ENCODE measurements at regions not wholly inside any gene's neighbourhood (a gene's known extent, or its start where the extent isn't known, plus 50 kb on each side); places are given as distances from the start of the nearest gene placed in this dataset.

DNA sequence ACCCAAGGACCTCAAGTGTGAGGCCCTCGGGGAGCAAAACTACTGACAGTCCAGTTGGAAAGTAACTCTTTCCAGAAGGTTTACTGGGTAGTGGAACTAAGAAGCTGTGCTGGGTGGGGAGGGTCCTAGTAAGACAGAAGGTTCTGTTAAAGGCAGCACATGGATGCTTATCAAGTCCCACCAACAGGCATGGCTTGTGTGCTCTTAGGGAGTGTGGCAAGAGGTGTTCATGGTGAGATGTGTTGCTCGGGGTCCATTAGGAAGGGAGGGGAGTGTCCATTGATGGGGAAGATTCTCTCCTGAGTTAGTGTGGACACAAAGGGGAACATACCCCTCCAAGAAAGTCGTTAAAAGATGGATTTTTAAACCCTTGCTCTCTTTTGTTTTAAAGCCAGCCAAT is 120.6 kb downstream of the LY86 start:
- Histone ChIP-seq H3K79me2 (ENCODE audit: control insufficient read depth, insufficient read depth, low read length, poor library complexity) (no peaks in the 10 kb centered on the region), H3K9me3 (ENCODE audit: insufficient read depth, low read depth, low read length) (peaks cover 1% of the 10 kb centered on the region), H3K14ac (ENCODE audit: low read length) (no peak overlapping the region), H3K4me2 (ENCODE audit: low read length) (no peak overlapping the region), H4K12ac (ENCODE audit: low read depth, low read length) (no peak overlapping the region), H2AFZ (ENCODE audit: insufficient read depth, low read length, poor library complexity) (no peak overlapping the region), H3K18ac (ENCODE audit: low read length) (no peak overlapping the region), H3K27ac (ENCODE audit: low read depth, low read length) (no peak overlapping the region), H3K4ac (ENCODE audit: low read depth, low read length) (no peak overlapping the region), H4K91ac (ENCODE audit: low read depth, low read length) (no peak overlapping the region), H2AK5ac (ENCODE audit: low read length) (no peak overlapping the region), H2BK12ac (ENCODE audit: low read length) (no peak overlapping the region), H4K8ac (ENCODE audit: low read depth, low read length) (no peak overlapping the region), H2BK120ac (ENCODE audit: insufficient read depth, low read length, poor library complexity) (no peak overlapping the region), H2BK5ac (ENCODE audit: low read depth, low read length, poor library complexity) (no peak overlapping the region), H3K4me1 (ENCODE audit: control insufficient read depth in 1 of 2, insufficient read depth in 2 of 2, low read length in 2 of 2) (no peaks in the 10 kb centered on the region), H3K9ac (ENCODE audit: low read length) (no peak overlapping the region), H3K36me3 (ENCODE audit: control insufficient read depth in 1 of 2, insufficient read depth in 2 of 2, low read length in 2 of 2) (no peaks in the 10 kb centered on the region), H3K4me3 (ENCODE audit: low read depth, low read length) (no peak overlapping the region), H3K79me1 (ENCODE audit: low read length) (no peaks in the 10 kb centered on the region), H3K27me3 (ENCODE audit: insufficient read depth, low read length) (no peaks in the 10 kb centered on the region), H3K23ac (ENCODE audit: low read length) (no peak overlapping the region)
- no peak for DNase-seq
- no CpG with 5 or more reads among the region's 3 CpGs for WGBS (ENCODE audit: extremely low coverage, insufficient coverage, insufficient read length)

DNA sequence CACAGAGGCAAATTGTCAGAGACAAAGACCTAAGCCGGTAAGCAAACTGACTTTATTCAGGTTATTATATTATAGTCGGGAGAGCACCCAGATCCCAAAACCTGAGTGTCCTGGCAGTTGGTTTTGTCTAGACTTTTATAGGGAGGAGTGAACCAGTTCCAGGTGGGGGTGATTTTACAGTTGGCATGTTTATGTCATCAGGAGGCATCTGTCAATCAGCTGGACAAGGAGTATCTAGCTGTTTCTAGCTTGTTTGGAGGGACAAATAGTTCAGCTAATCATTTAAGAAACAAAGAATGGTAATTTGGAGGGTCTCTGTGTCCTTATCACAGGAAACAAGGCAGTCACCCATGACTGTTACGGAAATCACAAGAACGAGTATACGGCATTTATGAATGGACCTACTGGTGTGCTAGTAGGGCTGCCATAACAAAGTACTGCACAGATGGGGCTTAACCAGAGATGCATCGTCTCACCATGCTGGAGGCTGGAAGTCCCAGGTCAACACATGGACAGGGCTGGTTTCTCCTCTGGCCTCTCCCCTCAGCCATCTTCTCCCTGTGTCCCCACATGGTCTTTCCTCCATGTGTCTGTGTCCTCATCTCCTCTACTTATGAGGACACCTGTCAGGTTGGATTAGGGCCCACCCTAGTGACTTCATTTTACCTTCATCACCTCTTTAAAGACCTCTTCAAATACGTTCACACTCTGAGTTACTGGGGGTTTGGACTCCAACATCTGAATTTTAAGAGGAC is 122.7 kb downstream of the LY86 start:
- H2AK5ac ChIP-seq (ENCODE audit: low read length): no peak overlapping the region
- no peak overlapping the region for H2BK5ac ChIP-seq (ENCODE audit: low read depth, low read length, poor library complexity)
- peaks cover 2% of the 10 kb centered on the region for H3K9me3 ChIP-seq (ENCODE audit: insufficient read depth, low read depth, low read length)
- no peak overlapping the region for H3K23ac ChIP-seq (ENCODE audit: low read length)
- no peak for DNase-seq
- no peak overlapping the region for H3K4me3 ChIP-seq (ENCODE audit: low read depth, low read length)
- no peak overlapping the region for H3K4ac ChIP-seq (ENCODE audit: low read depth, low read length)
- no peak overlapping the region for H4K8ac ChIP-seq (ENCODE audit: low read depth, low read length)
- no peak overlapping the region for H2BK12ac ChIP-seq (ENCODE audit: low read length)
- no peak overlapping the region for H4K91ac ChIP-seq (ENCODE audit: low read depth, low read length)
- WGBS (ENCODE audit: extremely low coverage, insufficient coverage, insufficient read length): no CpG with 5 or more reads among the region's 7 CpGs
- H4K12ac ChIP-seq (ENCODE audit: low read depth, low read length): no peak overlapping the region
- H2BK120ac ChIP-seq (ENCODE audit: insufficient read depth, low read length, poor library complexity): no peak overlapping the region
- no peak overlapping the region for H3K27ac ChIP-seq (ENCODE audit: low read depth, low read length)
- no peak overlapping the region for H2AFZ ChIP-seq (ENCODE audit: insufficient read depth, low read length, poor library complexity)
- no peak overlapping the region for H3K9ac ChIP-seq (ENCODE audit: low read length)
- no peak overlapping the region for H3K18ac ChIP-seq (ENCODE audit: low read length)
- no peaks in the 10 kb centered on the region for H3K79me1 ChIP-seq (ENCODE audit: low read length)
- H3K4me1 ChIP-seq (ENCODE audit: control insufficient read depth in 1 of 2, insufficient read depth in 2 of 2, low read length in 2 of 2): no peaks in the 10 kb centered on the region
- no peak overlapping the region for H3K14ac ChIP-seq (ENCODE audit: low read length)
- H3K36me3 ChIP-seq (ENCODE audit: control insufficient read depth in 1 of 2, insufficient read depth in 2 of 2, low read length in 2 of 2): no peaks in the 10 kb centered on the region
- H3K4me2 ChIP-seq (ENCODE audit: low read length): no peak overlapping the region
- no peaks in the 10 kb centered on the region for H3K27me3 ChIP-seq (ENCODE audit: insufficient read depth, low read length)
- no peaks in the 10 kb centered on the region for H3K79me2 ChIP-seq (ENCODE audit: control insufficient read depth, insufficient read depth, low read length, poor library complexity)

DNA sequence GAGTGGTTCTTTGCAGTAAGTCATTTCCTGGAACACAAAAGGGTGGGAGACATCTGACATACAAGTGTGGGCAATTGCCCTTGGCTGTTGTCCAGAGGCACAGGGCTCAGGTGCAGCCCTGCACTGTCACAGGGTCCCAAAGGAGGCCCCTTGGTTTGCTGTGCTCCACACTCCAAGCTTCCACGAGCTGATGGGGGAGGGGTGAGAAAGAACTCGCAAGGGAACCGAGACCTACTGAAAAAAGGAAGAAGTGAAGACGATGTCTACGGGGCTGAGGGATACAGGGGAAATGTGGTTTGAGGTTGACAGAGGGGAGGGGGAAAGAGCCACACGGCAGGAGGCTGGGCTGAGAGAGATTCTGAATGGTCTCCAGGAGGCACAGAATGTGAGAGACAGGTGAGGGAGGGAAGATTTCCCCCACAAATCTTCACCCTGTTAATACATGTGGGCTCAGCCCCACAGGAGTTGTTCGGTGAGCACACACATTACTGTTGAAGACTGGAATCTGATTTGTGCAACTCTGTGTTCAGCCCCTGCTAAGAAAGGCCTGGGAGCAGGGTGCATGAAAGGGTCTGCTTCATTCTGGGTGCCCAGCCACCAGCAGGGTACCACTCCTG is 123.4 kb downstream of the LY86 start:
- Histone ChIP-seq H3K79me2 (ENCODE audit: control insufficient read depth, insufficient read depth, low read length, poor library complexity) (no peaks in the 10 kb centered on the region), H3K79me1 (ENCODE audit: low read length) (no peaks in the 10 kb centered on the region), H3K9ac (ENCODE audit: low read length) (no peak overlapping the region), H3K27ac (ENCODE audit: low read depth, low read length) (no peak overlapping the region), H2BK12ac (ENCODE audit: low read length) (no peak overlapping the region), H4K8ac (ENCODE audit: low read depth, low read length) (no peak overlapping the region), H4K91ac (ENCODE audit: low read depth, low read length) (no peak overlapping the region), H2BK120ac (ENCODE audit: insufficient read depth, low read length, poor library complexity) (no peak overlapping the region), H3K4me3 (ENCODE audit: low read depth, low read length) (no peak overlapping the region), H3K4me2 (ENCODE audit: low read length) (no peak overlapping the region), H2BK5ac (ENCODE audit: low read depth, low read length, poor library complexity) (no peak overlapping the region), H3K9me3 (ENCODE audit: insufficient read depth, low read depth, low read length) (peaks cover 2% of the 10 kb centered on the region), H3K14ac (ENCODE audit: low read length) (no peak overlapping the region), H3K27me3 (ENCODE audit: insufficient read depth, low read length) (no peaks in the 10 kb centered on the region), H3K4me1 (ENCODE audit: control insufficient read depth in 1 of 2, insufficient read depth in 2 of 2, low read length in 2 of 2) (no peaks in the 10 kb centered on the region), H2AK5ac (ENCODE audit: low read length) (no peak overlapping the region), H3K18ac (ENCODE audit: low read length) (no peak overlapping the region), H4K12ac (ENCODE audit: low read depth, low read length) (no peak overlapping the region), H3K23ac (ENCODE audit: low read length) (no peak overlapping the region), H3K36me3 (ENCODE audit: control insufficient read depth in 1 of 2, insufficient read depth in 2 of 2, low read length in 2 of 2) (no peaks in the 10 kb centered on the region), H3K4ac (ENCODE audit: low read depth, low read length) (no peak overlapping the region), H2AFZ (ENCODE audit: insufficient read depth, low read length, poor library complexity) (no peak overlapping the region)
- no CpG with 5 or more reads among the region's 7 CpGs for WGBS (ENCODE audit: extremely low coverage, insufficient coverage, insufficient read length)
- no peak for DNase-seq

DNA sequence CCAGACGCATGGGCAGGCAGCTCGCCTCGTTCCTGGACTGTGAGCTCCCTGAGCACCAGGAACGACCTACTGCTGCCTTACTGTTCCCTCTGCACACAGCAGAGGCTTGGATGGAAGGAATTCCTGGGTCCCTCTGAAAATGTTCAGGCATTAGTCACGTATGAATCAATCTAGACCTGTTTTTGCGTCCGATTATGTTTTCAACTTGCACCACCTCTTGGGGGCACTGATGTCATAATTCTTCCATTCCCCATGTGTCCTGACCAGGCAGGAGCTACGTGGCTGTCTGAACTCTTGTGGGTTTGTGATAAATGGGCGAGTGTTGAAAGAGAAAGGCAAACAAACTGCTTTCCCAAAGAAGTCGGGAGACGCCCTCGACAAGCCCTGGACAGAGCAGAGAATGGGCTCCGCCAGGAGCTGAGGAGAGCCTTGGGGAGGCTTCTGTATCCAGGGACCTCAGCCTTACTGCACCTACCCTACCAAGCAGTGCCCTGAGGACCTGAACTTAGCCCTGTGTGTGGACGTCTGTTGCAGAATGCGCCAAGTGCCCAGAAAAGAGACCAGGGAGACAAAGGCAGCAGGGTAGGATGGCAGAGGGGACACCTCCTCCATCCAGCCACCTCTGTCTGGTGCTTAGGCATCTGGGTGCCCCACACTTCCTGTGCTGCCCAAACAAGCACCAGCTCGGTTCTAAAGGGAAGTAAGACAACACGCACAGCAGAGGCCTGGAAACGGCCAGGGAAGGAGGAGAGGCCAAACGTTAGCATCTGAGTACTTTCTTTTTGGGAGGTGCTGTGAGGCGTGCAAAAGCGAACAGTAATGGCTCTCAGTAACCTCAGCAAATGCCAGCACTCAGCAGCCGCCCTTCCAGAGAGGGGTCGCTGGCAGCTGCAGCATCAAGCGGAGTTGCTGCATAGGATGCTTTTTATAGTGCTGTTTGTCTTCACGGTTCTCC is 124.2 kb downstream of the LY86 start:
- no peak overlapping the region for H3K18ac ChIP-seq (ENCODE audit: low read length)
- H3K36me3 ChIP-seq (ENCODE audit: control insufficient read depth in 1 of 2, insufficient read depth in 2 of 2, low read length in 2 of 2): no peaks in the 10 kb centered on the region
- H3K4me3 ChIP-seq (ENCODE audit: low read depth, low read length): no peak overlapping the region
- H3K27ac ChIP-seq (ENCODE audit: low read depth, low read length): no peak overlapping the region
- no peak overlapping the region for H3K4ac ChIP-seq (ENCODE audit: low read depth, low read length)
- H4K12ac ChIP-seq (ENCODE audit: low read depth, low read length): no peak overlapping the region
- H2BK12ac ChIP-seq (ENCODE audit: low read length): no peak overlapping the region
- WGBS (ENCODE audit: extremely low coverage, insufficient coverage, insufficient read length): no CpG with 5 or more reads among the region's 25 CpGs
- H2AFZ ChIP-seq (ENCODE audit: insufficient read depth, low read length, poor library complexity): no peak overlapping the region
- no peaks in the 10 kb centered on the region for H3K79me1 ChIP-seq (ENCODE audit: low read length)
- no peak overlapping the region for H3K23ac ChIP-seq (ENCODE audit: low read length)
- no peak for DNase-seq
- H2AK5ac ChIP-seq (ENCODE audit: low read length): no peak overlapping the region
- H3K14ac ChIP-seq (ENCODE audit: low read length): no peak overlapping the region
- no peak overlapping the region for H3K9ac ChIP-seq (ENCODE audit: low read length)
- no peak overlapping the region for H4K91ac ChIP-seq (ENCODE audit: low read depth, low read length)
- H2BK120ac ChIP-seq (ENCODE audit: insufficient read depth, low read length, poor library complexity): no peak overlapping the region
- H3K79me2 ChIP-seq (ENCODE audit: control insufficient read depth, insufficient read depth, low read length, poor library complexity): no peaks in the 10 kb centered on the region
- H3K9me3 ChIP-seq (ENCODE audit: insufficient read depth, low read depth, low read length): peaks cover 2% of the 10 kb centered on the region
- H2BK5ac ChIP-seq (ENCODE audit: low read depth, low read length, poor library complexity): no peak overlapping the region
- H3K4me1 ChIP-seq (ENCODE audit: control insufficient read depth in 1 of 2, insufficient read depth in 2 of 2, low read length in 2 of 2): no peaks in the 10 kb centered on the region
- H3K4me2 ChIP-seq (ENCODE audit: low read length): no peak overlapping the region
- H3K27me3 ChIP-seq (ENCODE audit: insufficient read depth, low read length): no peaks in the 10 kb centered on the region
- no peak overlapping the region for H4K8ac ChIP-seq (ENCODE audit: low read depth, low read length)
